Activated CD4-positive, alpha-beta T cell treated with anti-CD3 and anti-CD28 coated beads, Interleukin-10, Interleukin-2, amounts not matched to agents 100 ng/mL and 50 ng/mL, durations not matched to agents 16 hours and 8 hours (primary cell): ENCODE measurements at regions not wholly inside any gene's neighbourhood (a gene's known extent, or its start where the extent isn't known, plus 50 kb on each side); places are given as distances from the start of the nearest gene placed in this dataset.
"Not testable (repeated sequence)": the region's sequence is repeated elsewhere in the genome, so short reads cannot be mapped to it uniquely, and the experiment has no call there.

Experiments used
- DNase-seq: peaks from one replicate; pipeline ENCODE4 v3.0.0-alpha.2; 2020

DNA sequence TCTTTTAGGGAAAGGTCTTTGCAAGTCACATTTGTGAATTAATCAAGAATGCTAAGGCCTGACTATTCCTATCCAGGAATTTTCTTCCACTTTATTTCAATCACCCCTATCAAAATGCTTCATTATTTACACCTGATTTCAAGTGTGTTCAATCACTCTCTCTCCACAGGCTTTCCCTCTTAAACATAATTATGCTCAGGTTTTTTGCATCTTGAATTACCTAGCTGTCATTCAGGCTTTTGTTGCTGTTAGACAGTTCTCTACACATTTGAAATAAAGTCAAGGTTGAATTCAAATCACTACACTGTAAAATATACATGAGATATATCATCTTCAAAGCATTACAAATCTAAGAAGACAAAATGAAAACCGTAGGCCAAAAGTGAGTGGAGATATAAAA, 941.3 kb upstream of the SLITRK1 start:
- DNase-seq: no peak

- no peak for DNase-seq
Measured at GRCh38 chr13:84821261-84821660, 939.0 kb upstream of the SLITRK1 start.

DNA sequence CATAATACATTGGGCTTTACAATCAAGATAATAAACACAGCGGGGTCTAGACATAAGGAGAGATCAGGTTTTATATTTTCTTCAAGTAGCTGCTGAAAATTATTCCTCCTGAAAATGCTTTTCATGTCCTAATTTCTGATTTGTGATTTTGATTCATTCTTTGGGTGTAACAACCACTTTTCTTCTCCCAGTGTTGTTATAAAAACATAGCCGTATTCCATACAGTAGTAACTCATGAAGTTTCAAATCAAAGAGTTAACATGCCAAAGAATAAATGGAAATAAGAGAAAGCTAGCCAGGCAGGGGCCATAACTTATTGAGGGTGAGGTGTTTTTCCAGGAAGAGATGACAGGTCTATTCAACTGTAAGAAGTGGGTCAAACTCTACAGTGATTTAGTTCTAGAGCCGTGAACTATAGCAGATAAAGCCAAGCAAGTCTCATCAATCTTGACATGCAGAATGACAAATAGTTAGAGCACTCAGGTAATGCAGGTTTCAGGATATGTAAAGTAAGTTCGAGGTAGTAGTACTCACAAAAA, 934.4 kb upstream of the SLITRK1 start:
- DNase-seq: no peak

DNA sequence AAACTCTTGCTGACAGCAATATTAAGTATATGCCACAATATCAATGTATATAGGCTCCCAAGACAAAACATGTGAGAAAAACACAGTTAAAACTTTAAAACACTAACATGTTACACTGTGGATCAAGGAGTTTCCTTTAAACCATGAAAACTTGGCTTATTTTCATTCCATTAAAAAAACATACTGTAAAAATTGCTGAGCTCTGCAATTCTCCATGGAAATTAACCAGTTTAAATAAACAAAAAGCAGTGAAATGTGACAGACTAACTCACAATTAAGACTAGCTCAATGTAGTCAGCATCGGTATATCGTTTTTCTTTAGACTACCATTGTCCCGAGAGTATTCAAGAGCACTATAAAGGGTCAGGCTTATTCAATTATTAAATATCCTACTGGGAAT, 930.5 kb upstream of the SLITRK1 start:
- DNase-seq: no peak

GRCh38 chr13:84812078-84812477, 929.8 kb upstream of the SLITRK1 start:
- DNase-seq: no peak

GRCh38 chr13:84810781-84811180, 928.5 kb upstream of the SLITRK1 start:
- no peak for DNase-seq

- no peak for DNase-seq
Measured at GRCh38 chr13:84802073-84802472, 919.8 kb upstream of the SLITRK1 start.

DNA sequence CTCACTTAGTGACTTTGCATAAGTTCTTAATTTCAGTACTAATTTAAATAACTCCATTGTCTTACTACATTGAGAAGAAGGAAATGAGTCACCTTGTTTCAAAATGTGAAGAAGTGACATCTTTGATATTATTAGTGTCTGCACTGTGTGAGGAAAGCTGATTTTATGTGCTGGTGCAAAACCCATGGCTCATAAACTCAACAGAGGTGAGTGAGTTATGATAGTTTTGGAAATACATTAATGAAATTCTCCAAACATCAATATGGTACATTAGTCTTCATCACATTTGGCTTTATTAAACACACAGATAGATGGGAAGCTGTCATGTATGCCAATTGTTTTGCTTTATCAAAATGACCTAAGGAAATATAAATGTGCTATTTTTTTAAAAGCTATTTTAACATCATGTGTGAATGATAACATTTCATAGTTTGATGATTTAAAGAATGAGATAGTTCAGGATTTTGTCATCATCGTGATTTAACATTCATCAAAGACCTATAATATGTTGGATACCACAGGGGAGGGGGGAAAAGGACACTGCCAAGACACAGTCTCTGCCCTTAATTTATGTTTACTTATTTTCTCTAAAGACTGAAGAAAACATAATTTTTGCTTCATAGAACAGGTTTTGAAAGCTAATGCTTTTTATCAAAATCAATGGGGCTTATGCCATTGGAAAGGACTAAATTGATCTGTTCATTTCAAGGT, 902.3 kb upstream of the SLITRK1 start:
- no peak for DNase-seq

GRCh38 chr13:84777316-84777715, 895.0 kb upstream of the SLITRK1 start:
- DNase-seq: no peak

GRCh38 chr13:84776593-84776992, 894.3 kb upstream of the SLITRK1 start:
- no peak for DNase-seq

GRCh38 chr13:84775920-84776319, 893.6 kb upstream of the SLITRK1 start:
- DNase-seq: not testable (repeated sequence)

- no peak for DNase-seq
Measured at GRCh38 chr13:84774111-84774510, 891.8 kb upstream of the SLITRK1 start.

- no peak for DNase-seq
Measured at GRCh38 chr13:84760956-84761355, 878.7 kb upstream of the SLITRK1 start.

GRCh38 chr13:84749126-84749525, 866.9 kb upstream of the SLITRK1 start:
- DNase-seq: no peak

- no peak for DNase-seq
Measured at GRCh38 chr13:84745051-84745551, 862.8 kb upstream of the SLITRK1 start.

GRCh38 chr13:84744203-84744602, 861.9 kb upstream of the SLITRK1 start:
- no peak for DNase-seq

- DNase-seq: no peak
Measured at GRCh38 chr13:84741253-84741652, 859.0 kb upstream of the SLITRK1 start.

DNA sequence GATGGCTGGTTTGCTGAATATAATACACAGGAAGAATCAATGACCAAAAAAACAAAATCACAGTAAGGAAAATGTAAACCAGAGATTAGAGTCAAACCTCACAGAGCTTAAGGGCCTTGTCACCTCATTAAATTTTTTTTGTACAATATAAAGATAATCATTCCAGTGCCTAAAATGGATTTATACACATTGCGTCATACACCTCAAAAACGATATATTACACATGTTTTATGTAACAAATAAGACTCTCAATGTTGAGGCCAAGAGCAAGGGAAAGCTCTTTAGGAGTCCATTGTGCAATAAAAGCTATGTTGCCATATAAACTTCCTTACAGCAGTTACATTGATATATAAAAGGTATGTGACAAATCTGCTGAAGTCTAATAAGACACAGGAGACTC, 856.7 kb upstream of the SLITRK1 start:
- no peak for DNase-seq

GRCh38 chr13:84737661-84738060, 855.4 kb upstream of the SLITRK1 start:
- no peak for DNase-seq

DNA sequence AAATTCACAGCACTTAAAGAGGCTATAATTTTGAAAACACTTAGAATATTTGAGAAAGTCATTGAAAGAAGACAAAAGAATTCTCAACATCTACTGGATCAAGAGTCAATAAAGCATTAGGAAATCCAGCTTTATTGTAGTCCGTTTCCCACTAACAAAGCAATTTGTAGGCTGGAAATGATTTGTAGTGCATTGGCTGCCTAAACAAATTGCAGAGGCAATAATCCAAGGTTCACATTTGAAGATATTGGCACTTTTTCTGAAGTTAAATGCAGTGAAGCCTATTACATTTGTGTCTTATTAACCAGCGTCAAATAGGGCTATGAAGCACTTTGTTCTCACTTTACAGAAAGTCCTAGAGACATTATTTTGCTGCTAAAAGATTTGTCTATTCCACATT, 848.1 kb upstream of the SLITRK1 start:
- DNase-seq: no peak

- no peak for DNase-seq
Measured at GRCh38 chr13:84705982-84706710, 823.9 kb upstream of the SLITRK1 start.

DNA sequence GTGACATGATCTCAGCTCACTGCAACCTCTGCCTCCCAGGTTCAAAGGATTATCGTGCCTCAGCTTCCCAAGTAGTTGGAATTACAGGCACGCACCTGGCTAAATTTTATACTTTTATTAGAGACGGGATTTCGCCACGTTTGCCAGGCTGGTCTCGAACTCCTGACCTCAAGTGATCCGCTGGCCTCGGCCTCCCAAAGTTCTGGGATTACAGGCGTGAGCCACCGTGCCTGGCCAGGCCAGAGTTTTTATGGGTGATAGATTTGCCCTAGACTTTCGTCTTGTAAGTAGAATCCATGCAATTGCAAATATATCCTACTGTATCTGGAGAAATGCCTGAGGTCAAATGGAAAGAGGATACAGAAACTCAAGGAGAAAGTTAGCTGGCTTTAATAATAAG, 819.9 kb upstream of the SLITRK1 start:
- DNase-seq: no peak

GRCh38 chr13:84697591-84697990, 815.3 kb upstream of the SLITRK1 start:
- not testable (repeated sequence) for DNase-seq

DNA sequence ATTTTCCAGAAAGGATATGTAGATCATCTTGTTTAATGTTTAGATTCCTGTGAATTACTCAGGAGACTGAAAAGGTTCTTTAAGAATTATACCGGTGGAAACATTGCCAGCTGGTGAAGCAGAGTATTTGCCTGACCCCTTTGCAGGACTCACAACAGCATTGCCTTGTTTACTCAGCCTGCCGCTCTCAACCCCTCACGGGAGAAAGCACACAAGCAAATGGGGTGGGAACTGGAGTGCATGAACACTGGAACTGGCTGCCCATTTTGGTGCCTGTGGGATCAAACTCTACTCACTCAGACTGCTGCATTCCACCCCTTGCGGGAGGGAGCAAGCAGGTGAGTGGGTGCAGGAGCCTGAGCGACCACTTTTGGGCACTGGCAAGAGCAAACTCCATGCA, 804.7 kb upstream of the SLITRK1 start:
- DNase-seq: no peak
